ENCODE measurements at regions not wholly inside any gene's neighbourhood (a gene's known extent, or its start where the extent isn't known, plus 50 kb on each side); places are given as distances from the start of the nearest gene placed in this dataset.

GRCh38 chr18:56455874-56456273 is 182.5 kb downstream of the TXNL1 start:
- TF ChIP-seq SIN3A (IDR thresholded peaks at IDR 0.05; ENCODE audit: borderline replicate concordance, insufficient read depth, low read depth, low read length): no peak
- ChIA-PET POLR2A (no interaction called here), CTCF (no interaction called here)
- H3K9me3 ChIP-seq (ENCODE audit: control insufficient read depth, insufficient read depth, low read depth, low read length): no peaks in the 10 kb centered on the region
- H3K27me3 ChIP-seq (ENCODE audit: control insufficient read depth, insufficient read depth, low read length): no peaks in the 10 kb centered on the region
- no peak overlapping the region for H3K4me3 ChIP-seq (ENCODE audit: low read depth in 2 of 2, low read length in 2 of 2)
- H3K36me3 ChIP-seq (ENCODE audit: control insufficient read depth, insufficient read depth, low read length): no peaks in the 10 kb centered on the region
- no peak for ATAC-seq
- H3K4me1 ChIP-seq (ENCODE audit: control insufficient read depth, insufficient read depth, low read length): no peaks in the 10 kb centered on the region
- no peak for DNase-seq (ENCODE audit: low read depth, low spot score)
- BruUV-seq (replicated peaks): no TSS peak
- intact Hi-C loops (cut with micrococcal nuclease; ENCODE audit: unreplicated experiment) (no loop called here), in situ Hi-C loops (cut with HindIII; ENCODE audit: low pct_unique_long_range_greater_than_20kb, low sequenced_read_pairs) (no loop called here)
- H3K27ac ChIP-seq (ENCODE audit: low read length): no peak overlapping the region

- in situ Hi-C loops (cut with HindIII; ENCODE audit: low pct_unique_long_range_greater_than_20kb, low sequenced_read_pairs): no loop called here
- CTCF ChIA-PET: no interaction called here
Measured at GRCh38 chr18:56455141-56455540, 183.3 kb downstream of the TXNL1 start.

More at GRCh38 chr18:56455141-56455540, 183.3 kb downstream of the TXNL1 start:
- Histone ChIP-seq H3K4me1 (ENCODE audit: control insufficient read depth, insufficient read depth, low read length) (no peaks in the 10 kb centered on the region), H3K27me3 (ENCODE audit: control insufficient read depth, insufficient read depth, low read length) (no peaks in the 10 kb centered on the region), H3K9me3 (ENCODE audit: control insufficient read depth, insufficient read depth, low read depth, low read length) (no peaks in the 10 kb centered on the region), H3K4me3 (ENCODE audit: low read depth in 2 of 2, low read length in 2 of 2) (no peak overlapping the region), H3K36me3 (ENCODE audit: control insufficient read depth, insufficient read depth, low read length) (no peaks in the 10 kb centered on the region), H3K27ac (ENCODE audit: low read length) (no peak overlapping the region)
- TF ChIP-seq POLR2AphosphoS5 (IDR thresholded peaks at IDR 0.05; ENCODE audit: low read depth, low read length) (no peak), REST (IDR thresholded peaks at IDR 0.05; ENCODE audit: insufficient read depth in 1 of 2, low read depth in 2 of 2, low read length in 1 of 2) (no peak), TCF7L2 (IDR thresholded peaks at IDR 0.05; ENCODE audit: low read depth, low read length) (no peak), SIN3A (IDR thresholded peaks at IDR 0.05; ENCODE audit: borderline replicate concordance, insufficient read depth, low read depth, low read length) (no peak)
- TF ChIP-seq, protein P1, sequence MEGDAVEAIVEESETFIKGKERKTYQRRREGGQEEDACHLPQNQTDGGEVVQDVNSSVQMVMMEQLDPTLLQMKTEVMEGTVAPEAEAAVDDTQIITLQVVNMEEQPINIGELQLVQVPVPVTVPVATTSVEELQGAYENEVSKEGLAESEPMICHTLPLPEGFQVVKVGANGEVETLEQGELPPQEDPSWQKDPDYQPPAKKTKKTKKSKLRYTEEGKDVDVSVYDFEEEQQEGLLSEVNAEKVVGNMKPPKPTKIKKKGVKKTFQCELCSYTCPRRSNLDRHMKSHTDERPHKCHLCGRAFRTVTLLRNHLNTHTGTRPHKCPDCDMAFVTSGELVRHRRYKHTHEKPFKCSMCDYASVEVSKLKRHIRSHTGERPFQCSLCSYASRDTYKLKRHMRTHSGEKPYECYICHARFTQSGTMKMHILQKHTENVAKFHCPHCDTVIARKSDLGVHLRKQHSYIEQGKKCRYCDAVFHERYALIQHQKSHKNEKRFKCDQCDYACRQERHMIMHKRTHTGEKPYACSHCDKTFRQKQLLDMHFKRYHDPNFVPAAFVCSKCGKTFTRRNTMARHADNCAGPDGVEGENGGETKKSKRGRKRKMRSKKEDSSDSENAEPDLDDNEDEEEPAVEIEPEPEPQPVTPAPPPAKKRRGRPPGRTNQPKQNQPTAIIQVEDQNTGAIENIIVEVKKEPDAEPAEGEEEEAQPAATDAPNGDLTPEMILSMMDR (IDR thresholded peaks at IDR 0.05): no peak
- BruUV-seq (replicated peaks): no TSS peak
- POLR2A ChIA-PET: no interaction called here
- DNase-seq (ENCODE audit: low read depth, low spot score) (no peak), ATAC-seq (no peak)
- intact Hi-C loops (cut with micrococcal nuclease; ENCODE audit: unreplicated experiment): no loop called here

All from Panc1 (cell line).